ENCODE measurements at regions not wholly inside any gene's neighbourhood (a gene's known extent, or its start where the extent isn't known, plus 50 kb on each side); places are given as distances from the start of the nearest gene placed in this dataset.

GRCh38 chr6:21486115-21486514 lies 107.4 kb upstream of the SOX4 start:
- DNase-seq: no peak

- no peak for DNase-seq
Measured at GRCh38 chr6:21489826-21490225, 103.7 kb upstream of the SOX4 start.

GRCh38 chr6:21491955-21492354 lies 101.6 kb upstream of the SOX4 start:
- DNase-seq: no peak

- DNase-seq: no peak
Measured at GRCh38 chr6:21494505-21494904, 99.0 kb upstream of the SOX4 start.

- DNase-seq: no peak
Measured at GRCh38 chr6:21496196-21496595, 97.4 kb upstream of the SOX4 start.

GRCh38 chr6:21496706-21497105 lies 96.8 kb upstream of the SOX4 start:
- DNase-seq: no peak

- no peak for DNase-seq
Measured at GRCh38 chr6:21500314-21501020, 93.1 kb upstream of the SOX4 start.

GRCh38 chr6:21501021-21501354 lies 92.6 kb upstream of the SOX4 start:
- DNase-seq: no peak

GRCh38 chr6:21501815-21502214 lies 91.7 kb upstream of the SOX4 start:
- no peak for DNase-seq

GRCh38 chr6:21502682-21503081 lies 90.9 kb upstream of the SOX4 start:
- DNase-seq: no peak

GRCh38 chr6:21504790-21505189 lies 88.8 kb upstream of the SOX4 start:
- no peak for DNase-seq

GRCh38 chr6:21505574-21505990 lies 88.0 kb upstream of the SOX4 start:
- DNase-seq: no peak

GRCh38 chr6:21506126-21506525 lies 87.4 kb upstream of the SOX4 start:
- DNase-seq: no peak

GRCh38 chr6:21507811-21508210 lies 85.7 kb upstream of the SOX4 start:
- DNase-seq: no peak

- no peak for DNase-seq
Measured at GRCh38 chr6:21508753-21509152, 84.8 kb upstream of the SOX4 start.

- no peak for DNase-seq
Measured at GRCh38 chr6:21511891-21512550, 81.5 kb upstream of the SOX4 start.

- DNase-seq: no peak
Measured at GRCh38 chr6:21514288-21514687, 79.3 kb upstream of the SOX4 start.

GRCh38 chr6:21518317-21518716 lies 75.2 kb upstream of the SOX4 start:
- no peak for DNase-seq

- DNase-seq: no peak
Measured at GRCh38 chr6:21519642-21520041, 73.9 kb upstream of the SOX4 start.

- DNase-seq: no peak
Measured at GRCh38 chr6:21521276-21521675, 72.3 kb upstream of the SOX4 start.

- DNase-seq: no peak
Measured at GRCh38 chr6:21522143-21522747, 71.3 kb upstream of the SOX4 start.

- DNase-seq: no peak
Measured at GRCh38 chr6:21522797-21523456, 70.6 kb upstream of the SOX4 start.

- DNase-seq: no peak
Measured at GRCh38 chr6:21523652-21524051, 69.9 kb upstream of the SOX4 start.

- DNase-seq: no peak
Measured at GRCh38 chr6:21524201-21524600, 69.3 kb upstream of the SOX4 start.

All from activated CD8-positive, alpha-beta memory T cell treated with anti-CD3 and anti-CD28 coated beads, Interleukin-2, amount 50 U/mL, for 4 hours (primary cell).